Activated T-cell treated with anti-CD3 and anti-CD28 coated beads for 4 hours (primary cell): ENCODE measurements at regions not wholly inside any gene's neighbourhood (a gene's known extent, or its start where the extent isn't known, plus 50 kb on each side); places are given as distances from the start of the nearest gene placed in this dataset.

Source experiments
- DNase-seq: peaks from one replicate; pipeline ENCODE4 v3.0.0-alpha.2; 2020

DNA sequence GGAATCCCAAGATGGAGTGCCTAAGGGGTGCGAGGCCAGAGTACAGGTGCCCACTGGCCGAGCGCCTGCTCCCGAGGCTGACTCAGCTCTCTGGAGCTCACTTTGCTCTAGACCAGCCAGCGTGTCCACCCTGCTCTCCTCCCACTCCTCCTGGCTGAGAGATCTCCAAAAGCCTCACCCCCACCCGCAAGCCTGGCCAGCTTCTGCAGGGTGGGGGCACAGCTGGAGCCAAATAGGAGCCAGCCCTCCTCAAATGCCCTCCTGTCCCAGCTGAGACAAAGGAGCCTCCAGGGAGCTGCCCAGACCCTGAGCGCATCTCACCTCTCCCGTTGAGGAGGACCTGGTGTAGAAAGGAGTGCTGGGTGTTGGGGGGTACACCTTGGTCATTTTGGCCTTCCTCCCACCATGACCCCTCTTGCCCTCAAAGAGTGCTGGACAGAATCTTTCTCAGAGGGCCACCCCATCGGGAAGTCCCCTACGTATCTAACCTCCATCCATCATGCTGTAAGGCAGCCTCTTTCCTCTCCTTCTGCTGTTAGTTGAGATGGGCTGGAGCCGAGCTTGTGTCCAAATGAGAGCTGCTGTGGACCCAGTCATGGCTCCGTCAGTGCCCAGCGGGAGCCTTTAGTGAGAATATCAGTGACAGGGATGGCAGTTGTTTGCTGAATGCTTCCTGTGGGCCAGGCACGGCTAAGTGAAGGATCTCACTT is 123.9 kb upstream of the VSTM2B start:
- DNase-seq, result no peak

GRCh38 chr19:29402563-29402962 is 123.2 kb upstream of the VSTM2B start:
- DNase-seq, result no peak

- DNase-seq, result no peak
These were observed 121.8 kb upstream of the VSTM2B start for GRCh38 chr19:29404015-29404414.

- DNase-seq, result no peak
These were observed 120.7 kb upstream of the VSTM2B start for GRCh38 chr19:29404951-29405727.

DNA sequence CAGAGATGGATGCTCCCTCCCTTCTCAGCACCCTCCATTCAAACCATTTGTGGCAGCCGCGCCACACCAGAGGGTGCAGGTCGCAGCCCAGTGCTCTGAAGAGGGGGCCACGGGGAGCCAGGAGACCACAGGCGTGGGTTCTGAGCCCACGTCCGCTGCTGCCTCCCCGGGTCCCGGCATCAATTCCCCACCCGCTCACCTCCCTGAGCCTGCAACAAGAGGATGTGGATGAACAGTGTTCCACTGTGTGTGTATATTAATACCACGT is 120.1 kb upstream of the VSTM2B start:
- DNase-seq, result no peak

DNA sequence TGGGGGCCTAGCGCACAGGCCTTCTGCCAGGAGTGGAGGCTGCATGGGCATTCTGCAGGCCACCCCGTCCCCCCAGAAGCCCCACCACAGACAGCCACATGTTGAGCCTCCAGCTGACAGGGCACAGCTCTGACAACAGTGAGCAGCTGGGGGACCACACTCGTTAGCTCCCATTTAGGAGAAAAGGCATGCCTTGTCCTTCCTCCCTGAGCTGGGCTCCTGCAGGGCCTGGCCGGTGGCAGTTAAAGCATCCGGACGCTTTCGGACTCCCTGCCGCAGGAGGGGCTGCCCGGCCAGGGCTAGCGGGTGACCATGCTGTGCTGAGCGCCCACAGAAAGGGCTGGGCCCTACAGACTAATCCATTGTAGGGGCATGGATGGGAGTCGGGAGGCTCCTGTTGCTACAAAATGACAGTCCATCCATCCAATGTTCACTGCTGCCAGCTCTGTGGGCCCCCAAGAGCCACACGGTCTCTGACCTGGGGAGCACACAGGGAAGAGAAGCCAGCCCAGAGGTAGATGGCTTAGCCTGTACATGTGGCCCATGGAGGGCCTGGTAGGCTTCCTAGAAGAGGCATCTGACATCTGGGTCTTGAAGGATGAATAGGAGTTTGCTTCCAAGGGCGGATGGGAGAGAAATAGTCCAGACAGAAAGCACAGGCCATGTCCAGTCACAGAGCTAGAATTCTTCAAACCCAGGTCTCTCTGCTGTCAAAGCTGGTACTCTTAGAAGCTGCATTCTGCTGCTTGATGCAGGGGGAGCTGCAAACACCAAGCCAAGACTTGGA is 116.5 kb upstream of the VSTM2B start:
- no peak for DNase-seq

DNA sequence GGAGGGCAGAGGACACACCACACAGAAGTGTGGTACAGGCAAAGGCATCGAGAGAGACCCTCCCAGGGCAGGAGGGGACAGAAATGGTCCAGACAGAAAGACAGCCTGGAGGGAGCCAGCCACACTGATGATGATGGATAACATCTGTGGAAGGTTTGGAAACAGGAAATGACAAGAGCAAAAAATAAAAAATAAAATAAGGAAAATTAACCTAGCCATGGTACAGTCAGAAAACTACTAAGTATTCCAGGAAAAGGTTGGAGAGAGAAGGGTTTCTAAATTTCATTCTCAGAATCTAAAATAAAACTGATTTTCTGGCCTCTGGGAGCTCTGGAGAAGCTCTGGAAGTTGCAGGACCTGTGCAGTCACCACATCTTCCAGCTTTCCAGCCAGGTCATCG is 115.2 kb upstream of the VSTM2B start:
- DNase-seq, result no peak

DNA sequence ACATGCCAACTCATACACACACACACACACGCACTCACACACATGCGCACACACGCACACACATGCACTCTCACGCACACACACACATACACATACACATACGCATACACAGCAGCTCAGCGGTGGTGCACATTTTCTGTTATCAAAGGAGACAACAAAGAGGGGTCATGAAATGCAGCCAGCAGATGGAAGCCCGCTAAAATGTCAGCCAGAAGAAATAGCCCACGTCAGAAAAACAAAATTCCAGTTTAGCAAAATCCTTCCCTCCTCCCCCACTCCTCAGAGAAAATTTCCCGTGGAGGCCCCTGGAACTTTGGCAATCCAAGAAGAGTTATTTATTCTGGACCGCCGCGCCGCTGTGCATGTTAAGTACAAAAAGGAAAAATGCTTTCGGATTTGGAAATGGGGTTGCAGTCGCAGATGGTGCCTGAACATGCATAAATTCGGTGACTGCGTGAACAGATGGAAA is 114.6 kb upstream of the VSTM2B start:
- DNase-seq, result no peak

GRCh38 chr19:29413435-29413834 is 112.4 kb upstream of the VSTM2B start:
- no peak for DNase-seq

DNA sequence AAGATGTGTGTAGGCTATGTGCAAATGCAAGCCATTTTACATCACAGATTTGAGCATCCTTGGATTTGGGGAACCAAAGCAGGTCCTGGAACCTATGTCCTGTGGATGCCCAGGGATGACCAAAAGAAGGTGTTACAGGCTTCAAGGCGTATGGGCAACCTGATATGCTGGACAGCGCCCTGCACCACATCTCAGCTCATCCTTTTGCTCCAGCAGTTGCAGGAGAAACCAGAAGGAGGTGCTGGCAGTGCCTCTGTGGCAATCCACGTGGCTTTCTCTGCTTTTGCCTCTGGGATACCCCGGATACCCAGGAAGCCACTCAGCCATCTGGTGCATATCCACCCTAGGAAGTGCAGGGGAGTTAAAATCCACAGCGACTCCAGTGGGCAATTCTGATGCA is 110.3 kb upstream of the VSTM2B start:
- DNase-seq, result no peak

GRCh38 chr19:29417048-29417447 is 108.7 kb upstream of the VSTM2B start:
- no peak for DNase-seq

- no peak for DNase-seq
These were observed 107.6 kb upstream of the VSTM2B start for GRCh38 chr19:29418201-29418600.

DNA sequence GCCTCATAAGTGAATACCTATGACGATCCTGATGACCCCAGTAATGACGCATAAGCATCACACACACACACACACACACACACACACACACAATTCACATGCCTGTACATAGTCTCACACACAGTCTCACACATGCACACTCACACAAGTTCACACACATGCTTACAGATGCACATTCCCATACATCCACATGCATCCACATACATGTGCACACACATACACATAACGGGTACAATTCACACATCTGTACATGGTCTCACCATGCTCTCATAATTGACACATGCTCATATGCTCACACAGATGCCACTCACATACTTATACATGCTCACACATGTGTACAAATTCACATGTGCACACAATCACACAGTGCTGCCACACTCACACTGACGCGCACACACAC is 105.7 kb upstream of the VSTM2B start:
- DNase-seq, result no peak

DNA sequence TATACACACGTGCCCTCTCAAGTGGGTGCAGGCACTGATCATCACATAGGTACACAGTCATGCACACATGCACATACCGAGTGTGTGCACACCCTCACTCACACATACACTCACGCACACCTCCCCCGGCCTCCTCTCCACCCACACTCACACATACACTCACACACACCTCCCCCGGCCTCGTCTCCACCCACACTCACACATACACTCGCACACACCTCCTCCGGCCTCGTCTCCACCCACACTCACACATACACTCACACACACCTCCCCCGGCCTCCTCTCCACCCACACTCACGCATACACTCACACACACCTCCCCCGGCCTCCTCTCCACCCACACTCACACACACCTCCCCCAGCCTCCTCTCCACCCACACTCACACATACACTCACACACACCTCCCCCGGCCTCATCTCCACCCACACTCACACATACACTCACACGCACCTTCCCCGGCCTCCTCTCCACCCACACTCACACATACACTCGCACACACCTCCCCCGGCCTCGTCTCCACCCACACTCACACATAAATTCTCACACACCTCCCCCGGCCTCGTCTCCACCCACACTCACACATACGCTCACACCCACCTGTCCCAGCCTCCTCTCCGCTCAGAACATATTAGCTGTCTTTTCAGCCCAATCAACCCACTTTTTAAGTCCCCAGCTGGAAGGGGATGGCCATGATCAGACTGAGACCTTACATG is 105.2 kb upstream of the VSTM2B start:
- DNase-seq, result no peak

DNA sequence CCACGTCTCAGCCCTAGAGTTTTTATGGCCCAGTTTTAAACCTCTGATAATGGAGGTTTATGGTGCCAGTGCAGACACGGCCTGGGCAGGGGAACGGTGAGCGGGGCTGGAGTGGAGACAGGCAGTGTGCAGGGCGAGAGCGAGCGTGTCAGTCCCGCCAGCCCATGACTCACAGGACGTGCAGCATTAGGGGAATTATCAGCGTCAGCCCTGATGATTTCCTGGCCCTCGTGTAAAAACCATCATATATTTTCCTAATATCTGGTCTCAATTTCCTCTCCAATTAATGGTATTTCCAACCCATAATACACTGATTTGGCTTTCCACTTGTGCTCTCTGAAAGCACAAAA is 104.6 kb upstream of the VSTM2B start:
- DNase-seq, result no peak

DNA sequence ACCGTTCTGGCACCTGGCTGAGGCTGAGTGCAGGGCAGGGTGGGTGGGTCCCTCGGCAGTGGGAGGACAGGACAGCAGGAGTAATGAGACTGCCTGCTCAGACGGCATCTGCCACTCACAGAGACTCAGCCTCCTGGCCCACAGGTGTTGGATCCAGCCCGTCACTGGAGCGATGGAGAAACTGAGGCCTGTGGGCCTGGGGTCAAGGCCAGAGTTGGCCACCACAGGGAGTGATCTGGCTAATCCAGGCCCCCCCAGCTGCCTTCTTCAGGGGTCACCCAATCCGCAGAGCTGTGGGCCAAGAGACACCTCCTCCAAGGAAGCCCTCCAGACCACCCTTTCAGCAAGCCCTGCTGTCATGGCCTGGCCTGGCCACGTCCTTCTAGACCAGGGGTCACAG is 103.7 kb upstream of the VSTM2B start:
- DNase-seq, result no peak

GRCh38 chr19:29422486-29423085 is 103.2 kb upstream of the VSTM2B start:
- DNase-seq, result no peak

GRCh38 chr19:29428071-29428470 is 97.7 kb upstream of the VSTM2B start:
- no peak for DNase-seq

DNA sequence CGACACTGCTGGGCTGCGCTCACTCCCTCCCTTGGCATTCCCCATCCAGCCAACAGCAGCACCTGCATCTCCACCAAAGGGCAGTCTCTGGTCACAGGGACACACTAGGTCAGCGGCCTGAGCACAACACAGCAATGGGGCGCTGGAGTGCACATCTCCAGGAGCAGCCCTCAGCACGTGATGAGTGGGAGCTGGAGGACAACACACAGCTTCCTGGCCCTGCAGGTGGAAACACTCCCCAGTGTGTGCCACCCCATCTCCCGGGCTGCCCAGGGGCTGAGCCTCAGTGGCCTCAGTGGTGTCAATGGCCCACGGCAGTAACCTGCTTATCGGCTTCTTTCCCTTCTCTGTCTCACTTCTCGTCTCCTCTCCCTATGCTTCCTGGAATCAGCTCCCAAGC is 96.8 kb upstream of the VSTM2B start:
- DNase-seq, result no peak

- no peak for DNase-seq
These were observed 96.2 kb upstream of the VSTM2B start for GRCh38 chr19:29429581-29429980.

DNA sequence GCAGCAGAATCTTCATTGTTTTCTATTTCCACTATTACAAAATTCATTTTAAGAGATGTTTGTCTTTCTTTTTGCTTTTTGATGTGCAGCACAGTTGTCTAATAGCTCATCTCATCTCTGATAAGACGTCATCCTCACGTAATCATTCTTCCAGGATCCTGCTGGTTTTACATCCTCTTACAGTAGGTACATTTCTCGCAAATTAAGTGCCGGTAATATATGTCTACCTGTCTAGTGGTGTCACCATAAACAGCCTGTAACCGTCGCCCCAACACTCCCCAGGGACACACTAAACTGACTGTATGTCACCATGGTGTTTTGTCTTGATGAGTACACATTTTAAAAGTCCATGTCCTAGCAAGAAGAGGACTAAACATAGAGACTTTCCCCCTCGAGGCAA is 94.5 kb upstream of the VSTM2B start:
- no peak for DNase-seq

GRCh38 chr19:29432677-29433076 is 93.1 kb upstream of the VSTM2B start:
- no peak for DNase-seq

DNA sequence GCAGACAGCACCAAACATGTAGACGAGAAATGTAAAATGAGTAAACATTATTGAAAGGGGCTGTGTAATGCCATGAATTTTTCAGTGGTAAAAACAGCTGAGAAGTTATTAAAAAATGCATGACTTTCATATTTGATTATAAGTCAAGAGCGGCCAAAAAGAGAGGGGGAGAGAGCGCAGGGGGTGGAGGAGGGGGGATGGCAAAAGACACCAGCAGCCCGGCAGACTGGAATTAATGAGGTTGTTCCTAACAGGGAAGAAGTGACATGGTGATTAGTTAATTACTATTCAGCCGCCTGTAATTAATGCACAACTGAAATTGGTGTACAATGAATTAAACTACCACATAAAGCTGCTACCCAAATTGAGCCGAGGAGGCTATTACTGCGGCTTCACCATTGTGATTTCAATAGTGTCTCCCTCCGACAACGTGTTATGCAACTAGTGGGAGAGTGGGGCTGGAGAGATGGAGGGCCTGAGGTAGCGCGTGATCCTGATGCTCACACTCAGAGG is 89.1 kb upstream of the VSTM2B start:
- DNase-seq, result no peak
